Calu3 (cell line): ENCODE measurements at regions not wholly inside any gene's neighbourhood (a gene's known extent, or its start where the extent isn't known, plus 50 kb on each side); places are given as distances from the start of the nearest gene placed in this dataset.

Source experiments
- BruUV-seq: library from RNA; stranded (reverse); fragments of 400-500 nt; replicated peaks from 2 replicates; lab custom pipeline; 2021; lab: Mats Ljungman, UMichigan
- CTCF ChIA-PET: fragments of 300-600 bp; sonication (Branson Sonifier 250); formaldehyde crosslinking; loops from one replicate; lab custom pipeline; 2022; ENCODE audit warnings: antibody characterized with exemption; lab: Charles Lee
- DNase-seq: peaks from one replicate; pipeline ENCODE4 v3.0.0; 2022
- H3K27ac Mint-ChIP-seq: one replicate; pipeline ENCODE4 v1.8.0; 2022; ENCODE audit warnings: mixed read lengths; ENCODE audit not compliant: unreplicated experiment
- H3K27me3 Mint-ChIP-seq: one replicate; pipeline ENCODE4 v1.8.0; 2022; ENCODE audit warnings: mixed read lengths; ENCODE audit not compliant: unreplicated experiment
- H3K36me3 Mint-ChIP-seq: one replicate; pipeline ENCODE4 v1.8.0; 2022; ENCODE audit warnings: mild to moderate bottlenecking, moderate library complexity, mixed read lengths; ENCODE audit not compliant: insufficient read depth, unreplicated experiment
- H3K4me1 Mint-ChIP-seq: one replicate; pipeline ENCODE4 v1.8.0; 2022; ENCODE audit warnings: mild to moderate bottlenecking, low read depth, mixed read lengths; ENCODE audit not compliant: unreplicated experiment
- H3K4me3 Mint-ChIP-seq: one replicate; pipeline ENCODE4 v1.8.0; 2022; ENCODE audit warnings: mild to moderate bottlenecking, low read depth, moderate library complexity, mixed read lengths; ENCODE audit not compliant: unreplicated experiment
- H3K9me3 Mint-ChIP-seq: one replicate; pipeline ENCODE4 v1.8.0; 2022; ENCODE audit warnings: low read depth, mixed read lengths; ENCODE audit not compliant: unreplicated experiment
- intact Hi-C: fragments of 100-400 bp; cut with micrococcal nuclease; formaldehyde crosslinking; loops from one replicate; pipeline ENCODE4 v1.10.0; 2022; ENCODE audit not compliant: unreplicated experiment
- TF ChIP-seq, protein P1 (sequence below): fragments of 200-600 bp; IDR thresholded peaks from one replicate; pipeline ENCODE4 v1.8.0; 2022; ENCODE audit warnings: antibody characterized with exemption; ENCODE audit not compliant: unreplicated experiment

DNA sequence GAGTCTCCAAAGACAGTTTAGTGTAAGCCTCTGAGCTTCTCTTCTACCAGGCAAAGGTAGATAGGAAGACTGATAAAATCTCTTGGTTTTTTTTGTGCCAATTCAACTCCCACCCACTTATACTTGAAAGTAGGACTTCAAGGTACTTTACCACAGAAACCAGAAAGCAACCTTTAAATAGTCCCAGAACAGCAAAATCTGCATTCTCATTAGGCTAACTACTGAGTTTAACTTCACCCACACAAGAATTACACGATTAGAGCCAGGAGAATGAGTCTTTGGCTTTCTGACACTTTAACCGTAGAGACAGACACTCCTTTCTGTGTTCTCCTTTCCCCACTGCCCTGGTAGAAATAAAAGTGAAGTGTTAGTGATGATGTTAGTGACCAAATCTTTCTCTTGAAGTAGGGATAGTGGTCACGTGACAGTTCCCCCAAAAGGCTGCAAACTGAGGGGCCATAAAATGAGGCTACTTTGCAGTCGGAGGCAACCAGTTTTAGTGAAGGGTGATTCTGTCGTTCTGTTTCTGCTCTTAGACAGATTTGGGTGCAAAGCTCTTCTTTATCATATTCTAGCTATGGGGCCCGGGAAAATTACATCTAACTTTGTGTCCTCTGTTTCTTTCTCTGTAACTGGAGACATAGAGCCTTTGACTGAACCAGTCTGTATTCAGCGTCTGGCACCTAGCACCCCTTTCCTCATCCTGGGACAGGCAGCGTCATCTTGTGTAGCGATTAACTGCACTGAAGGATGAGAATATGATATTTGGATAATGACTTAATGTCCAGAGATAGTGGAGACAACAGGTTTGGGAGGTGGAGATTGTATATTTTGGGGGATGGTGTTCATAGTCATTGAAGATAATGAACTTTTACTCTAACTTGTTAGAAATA lies 206.4 kb upstream of the CITED2 start:
- peaks cover 29% of the 10 kb centered on the region for H3K4me1 Mint-ChIP-seq
- H3K36me3 Mint-ChIP-seq = no peaks in the 10 kb centered on the region
- no peaks in the 10 kb centered on the region for H3K9me3 Mint-ChIP-seq
- TF ChIP-seq, protein P1, sequence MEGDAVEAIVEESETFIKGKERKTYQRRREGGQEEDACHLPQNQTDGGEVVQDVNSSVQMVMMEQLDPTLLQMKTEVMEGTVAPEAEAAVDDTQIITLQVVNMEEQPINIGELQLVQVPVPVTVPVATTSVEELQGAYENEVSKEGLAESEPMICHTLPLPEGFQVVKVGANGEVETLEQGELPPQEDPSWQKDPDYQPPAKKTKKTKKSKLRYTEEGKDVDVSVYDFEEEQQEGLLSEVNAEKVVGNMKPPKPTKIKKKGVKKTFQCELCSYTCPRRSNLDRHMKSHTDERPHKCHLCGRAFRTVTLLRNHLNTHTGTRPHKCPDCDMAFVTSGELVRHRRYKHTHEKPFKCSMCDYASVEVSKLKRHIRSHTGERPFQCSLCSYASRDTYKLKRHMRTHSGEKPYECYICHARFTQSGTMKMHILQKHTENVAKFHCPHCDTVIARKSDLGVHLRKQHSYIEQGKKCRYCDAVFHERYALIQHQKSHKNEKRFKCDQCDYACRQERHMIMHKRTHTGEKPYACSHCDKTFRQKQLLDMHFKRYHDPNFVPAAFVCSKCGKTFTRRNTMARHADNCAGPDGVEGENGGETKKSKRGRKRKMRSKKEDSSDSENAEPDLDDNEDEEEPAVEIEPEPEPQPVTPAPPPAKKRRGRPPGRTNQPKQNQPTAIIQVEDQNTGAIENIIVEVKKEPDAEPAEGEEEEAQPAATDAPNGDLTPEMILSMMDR = no peak
- CTCF ChIA-PET = no interaction called here
- H3K27me3 Mint-ChIP-seq = no peaks in the 10 kb centered on the region
- no peak overlapping the region for H3K27ac Mint-ChIP-seq
- intact Hi-C loops = loop anchor here (10.0 kb wide), 4 partner anchors 184 to 884 kb away; no protein-coding TSS in a partner anchor
- BruUV-seq = no TSS peak
- DNase-seq = no peak
- H3K4me3 Mint-ChIP-seq = no peak overlapping the region

DNA sequence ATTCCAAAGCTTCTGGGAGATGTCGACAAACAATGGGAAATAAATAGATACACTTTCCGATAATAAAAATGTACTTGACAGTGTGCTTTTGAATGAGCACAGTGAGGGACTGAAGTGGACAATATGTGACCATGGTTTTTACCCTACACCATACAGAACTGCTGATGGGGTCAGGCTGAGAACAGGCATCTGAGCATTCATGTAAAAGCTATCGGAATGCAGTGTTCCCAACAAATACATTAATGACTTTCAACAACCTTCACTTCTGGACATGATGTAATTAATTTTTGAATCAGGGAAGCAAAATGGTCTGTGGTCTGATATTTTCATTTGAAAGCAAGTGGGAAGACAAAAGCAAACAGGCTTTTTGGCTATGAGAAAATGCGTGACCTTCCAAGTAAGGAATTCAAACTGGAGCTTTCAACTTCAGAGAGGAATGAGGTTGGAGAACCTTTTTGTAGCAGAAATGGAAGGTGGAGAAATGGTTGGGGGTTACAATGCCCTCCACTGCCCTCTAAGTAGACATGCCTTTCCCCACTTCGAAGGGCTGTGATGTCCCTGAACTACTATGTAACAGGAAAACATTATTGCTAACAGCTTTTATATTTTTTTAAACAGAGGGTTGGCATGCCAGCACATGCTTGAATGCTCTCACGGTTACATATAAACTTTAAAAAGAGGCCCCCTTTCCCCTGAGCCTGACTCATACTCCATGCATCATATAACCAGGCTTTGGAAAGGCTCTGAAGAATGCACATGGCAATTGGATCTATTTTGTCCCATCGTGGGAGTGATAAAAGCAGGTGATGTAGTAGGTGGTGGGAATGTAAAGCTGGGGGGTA lies 203.5 kb upstream of the CITED2 start:
- H3K27me3 Mint-ChIP-seq = no peaks in the 10 kb centered on the region
- intact Hi-C loops = no loop called here
- no peak overlapping the region for H3K27ac Mint-ChIP-seq
- no peak overlapping the region for H3K4me3 Mint-ChIP-seq
- H3K4me1 Mint-ChIP-seq = peaks cover 19% of the 10 kb centered on the region
- no peak for DNase-seq
- TF ChIP-seq, protein P1 = no peak
- peaks cover 3% of the 10 kb centered on the region for H3K9me3 Mint-ChIP-seq
- CTCF ChIA-PET = no interaction called here
- no peaks in the 10 kb centered on the region for H3K36me3 Mint-ChIP-seq
- no TSS peak for BruUV-seq

DNA sequence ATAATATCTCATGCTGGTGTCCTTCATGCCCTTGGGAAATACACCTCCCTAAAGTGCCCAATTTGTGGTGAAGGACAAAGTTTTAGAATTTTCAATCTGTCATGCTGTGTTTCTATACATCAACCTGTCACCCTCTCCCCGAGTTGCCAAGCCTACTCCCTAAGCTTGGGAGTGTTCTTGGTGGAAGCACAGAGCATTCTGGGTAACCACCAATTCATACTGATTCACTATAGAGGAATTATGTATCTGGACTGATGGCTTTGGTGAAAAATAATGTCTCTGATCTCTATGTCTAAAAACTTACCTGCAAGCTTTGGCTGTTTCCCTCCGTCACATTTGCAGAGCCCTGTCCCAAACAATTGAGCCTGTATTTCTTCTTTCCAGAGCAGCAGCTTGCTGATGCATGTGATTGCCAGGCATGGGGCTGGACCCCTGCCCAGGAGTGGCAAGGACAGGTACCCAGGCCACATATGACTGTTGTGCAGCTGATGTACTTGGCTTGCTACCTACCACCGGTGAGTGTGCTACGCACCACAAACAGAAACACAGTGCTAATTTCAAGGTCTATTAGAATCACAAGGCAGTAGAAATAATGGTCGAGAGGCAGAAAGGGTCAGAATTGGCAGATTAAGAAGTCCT lies 202.8 kb upstream of the CITED2 start:
- peaks cover 14% of the 10 kb centered on the region for H3K4me1 Mint-ChIP-seq
- intact Hi-C loops = no loop called here
- H3K36me3 Mint-ChIP-seq = no peaks in the 10 kb centered on the region
- CTCF ChIA-PET = no interaction called here
- TF ChIP-seq, protein P1 = no peak
- peaks cover 3% of the 10 kb centered on the region for H3K9me3 Mint-ChIP-seq
- no peak overlapping the region for H3K27ac Mint-ChIP-seq
- H3K27me3 Mint-ChIP-seq = no peaks in the 10 kb centered on the region
- no peak overlapping the region for H3K4me3 Mint-ChIP-seq
- BruUV-seq = no TSS peak
- no peak for DNase-seq

DNA sequence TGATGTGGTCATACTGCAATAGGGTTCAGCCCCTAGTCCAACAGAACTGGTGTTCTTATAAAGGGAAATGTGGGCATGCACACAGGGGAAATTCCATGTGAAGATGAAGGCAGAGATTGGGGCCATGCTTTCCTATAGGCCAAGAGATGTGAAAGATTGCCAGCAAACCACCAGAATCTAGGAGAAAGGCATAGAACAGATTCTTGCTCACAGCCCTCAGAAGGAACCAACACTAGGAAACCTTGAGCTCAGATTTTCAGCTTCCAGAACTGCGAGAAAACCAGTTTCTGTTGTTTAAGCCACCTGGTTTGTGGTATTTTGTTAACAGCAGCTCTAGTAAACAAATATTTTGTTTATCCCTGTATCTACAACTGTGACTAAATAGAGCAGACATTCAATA lies 197.6 kb upstream of the CITED2 start:
- H3K9me3 Mint-ChIP-seq = peaks cover 3% of the 10 kb centered on the region
- H3K27me3 Mint-ChIP-seq = no peaks in the 10 kb centered on the region
- no peak for DNase-seq
- BruUV-seq = no TSS peak
- H3K36me3 Mint-ChIP-seq = no peaks in the 10 kb centered on the region
- intact Hi-C loops = no loop called here
- peaks cover 24% of the 10 kb centered on the region for H3K4me1 Mint-ChIP-seq
- CTCF ChIA-PET = no interaction called here
- no peak overlapping the region for H3K27ac Mint-ChIP-seq
- TF ChIP-seq, protein P1 = no peak
- H3K4me3 Mint-ChIP-seq = no peak overlapping the region
